Endothelial cell of umbilical vein (primary cell): ENCODE measurements at regions not wholly inside any gene's neighbourhood (a gene's known extent, or its start where the extent isn't known, plus 50 kb on each side); places are given as distances from the start of the nearest gene placed in this dataset.

Experiments used
- BruUV-seq: library from RNA; stranded (reverse); fragments of 400-500 nt; replicated peaks from 2 replicates; lab custom pipeline; 2021; lab: Mats Ljungman, UMichigan
- CTCF ChIA-PET: fragments of 300-600, 350-600 bp; sonication (Branson Sonifier 250); formaldehyde crosslinking; loops from one replicate; lab custom pipeline; 2021; ENCODE audit warnings: antibody characterized with exemption, inconsistent platforms; lab: Charles Lee
- POLR2A ChIA-PET: fragments of 300-600, 350-600 bp; sonication (Branson Sonifier 250); formaldehyde crosslinking; loops from one replicate; lab custom pipeline; 2021; ENCODE audit warnings: antibody characterized with exemption, inconsistent platforms; lab: Charles Lee
- DNase-seq: peaks from one replicate; pipeline ENCODE4 v3.0.0-alpha.2; 2011; ENCODE audit warnings: low read depth, low spot score
- FAIRE-seq: peaks from 2 replicates; lab custom pipeline; 2011; peaks lifted over from hg19 to GRCh38; lab: Jason Lieb, UNC
- H2AFZ ChIP-seq: 2 replicates; pipeline ENCODE4 v1.6.0; 2012; ENCODE audit warnings: low read depth, low read length, control low read depth, inconsistent platforms
- H3K27ac ChIP-seq: 2 replicates; pipeline ENCODE4 v1.5.1; 2011; ENCODE audit warnings: low read depth, mild to moderate bottlenecking, control low read depth, low read length, moderate library complexity; ENCODE audit not compliant: insufficient read depth
- H3K27me3 ChIP-seq, 2 experiments: 2 replicates each; pipeline versions ENCODE4 v1.6.0 to v1.6.1; 2011; ENCODE audit warnings: low read length in 2 of 2, mixed read lengths in 1 of 2; ENCODE audit not compliant: control insufficient read depth in 2 of 2, insufficient read depth in 2 of 2
- H3K36me3 ChIP-seq, 2 experiments: 2 replicates in 1 of 2; 3 replicates in 1 of 2; pipeline ENCODE4 v1.5.1; 2011; ENCODE audit warnings: low read length in 2 of 2, mild to moderate bottlenecking in 1 of 2, moderate library complexity in 1 of 2; ENCODE audit not compliant: control insufficient read depth in 2 of 2, insufficient read depth in 2 of 2; ENCODE audit errors: extremely low read depth in 1 of 2
- H3K4me1 ChIP-seq: 3 replicates; pipeline ENCODE4 v1.5.1; 2011; ENCODE audit warnings: mild to moderate bottlenecking, low read length; ENCODE audit not compliant: control insufficient read depth, insufficient read depth; ENCODE audit errors: extremely low read depth
- H3K4me2 ChIP-seq: 2 replicates; pipeline ENCODE4 v1.6.1; 2011; ENCODE audit warnings: low read length, control low read depth, mixed read lengths; ENCODE audit not compliant: insufficient read depth
- H3K4me3 ChIP-seq, 3 experiments: fragments of 200-600 bp in 1 of 3; sonication (generic), shearing (Covaris generic) in 1 of 3; replicated peaks in 1 of 3; 2 replicates each; pipeline ENCODE4 v1.5.1; 2011 to 2016; ENCODE audit warnings: control low read depth in 3 of 3, low read length in 3 of 3, mild to moderate bottlenecking in 2 of 3, inconsistent platforms in 1 of 3, low read depth in 1 of 3, moderate library complexity in 1 of 3; ENCODE audit not compliant: insufficient read depth in 1 of 3
- H3K79me2 ChIP-seq: 2 replicates; pipeline ENCODE4 v1.6.0; 2012; ENCODE audit warnings: low read length, inconsistent platforms; ENCODE audit not compliant: control insufficient read depth, insufficient read depth
- H3K9ac ChIP-seq: replicated peaks from 2 replicates; pipeline ENCODE3; 2011; ENCODE audit warnings: low read length, control low read depth; ENCODE audit not compliant: insufficient read depth; ENCODE audit errors: extremely low read depth
- H3K9me1 ChIP-seq: replicated peaks from 3 replicates; pipeline ENCODE4 v1.6.0; 2011; ENCODE audit warnings: mild to moderate bottlenecking, low read length; ENCODE audit not compliant: control insufficient read depth, insufficient read depth; ENCODE audit errors: extremely low read depth
- H3K9me3 ChIP-seq: replicated peaks from 2 replicates; pipeline ENCODE4 v1.5.1; 2012; ENCODE audit warnings: low read length, inconsistent platforms; ENCODE audit not compliant: control insufficient read depth, insufficient read depth
- H4K20me1 ChIP-seq: replicated peaks from 2 replicates; pipeline ENCODE3; 2011; ENCODE audit warnings: mild to moderate bottlenecking, low read length; ENCODE audit not compliant: control insufficient read depth, insufficient read depth; ENCODE audit errors: extremely low read depth
- EZH2 ChIP-seq: IDR thresholded peaks from 2 replicates; pipeline ENCODE4 v1.6.1; 2012; ENCODE audit warnings: borderline replicate concordance, low read depth, mild to moderate bottlenecking, moderate library complexity, low read length, inconsistent platforms; ENCODE audit not compliant: severe bottlenecking
- FOS ChIP-seq: IDR thresholded peaks from 2 replicates; pipeline ENCODE4 v1.6.1; 2011; ENCODE audit warnings: mild to moderate bottlenecking, low read length, moderate library complexity, borderline replicate concordance; ENCODE audit not compliant: insufficient read depth
- GATA2 ChIP-seq: IDR thresholded peaks from 2 replicates; pipeline ENCODE4 v1.7.0; 2011; ENCODE audit warnings: low read depth, mild to moderate bottlenecking, moderate library complexity, mixed read lengths, low read length; ENCODE audit not compliant: insufficient read length, insufficient read depth
- JUN ChIP-seq: IDR thresholded peaks from 2 replicates; pipeline ENCODE4 v1.6.1; 2011; ENCODE audit warnings: borderline replicate concordance, low read depth; ENCODE audit not compliant: insufficient read length, insufficient read depth
- MYC ChIP-seq: IDR thresholded peaks from one replicate; pipeline ENCODE4 v1.6.1; 2011; ENCODE audit warnings: mild to moderate bottlenecking, low read depth, low read length
- POLR2A ChIP-seq: IDR thresholded peaks from 2 replicates; pipeline ENCODE4 v1.6.1; 2012; ENCODE audit warnings: low read depth, mild to moderate bottlenecking, control low read depth, low read length
- POLR2AphosphoS5 ChIP-seq: IDR thresholded peaks from 2 replicates; pipeline ENCODE4 v1.6.1; 2012; ENCODE audit warnings: low read depth, mild to moderate bottlenecking, control low read depth, low read length, moderate library complexity; ENCODE audit not compliant: insufficient read depth
- dilution Hi-C: fragments of 300-500 bp; cut with MboI; formaldehyde crosslinking; loops from one replicate; pipeline ENCODE4 v1.15.0; 2019; ENCODE audit warnings: low sequenced_read_pairs; ENCODE audit not compliant: extremely low pct_ligation_motif_present
- intact Hi-C: fragments of 100-400 bp; cut with micrococcal nuclease; formaldehyde crosslinking; loops from one replicate; pipeline ENCODE4 v1.10.0; 2022
- TF ChIP-seq, protein P1 (sequence below), 2 donors: IDR thresholded peaks; 1 replicate in 1 of 2; 2 replicates in 1 of 2; pipeline ENCODE4 v1.5.1; 2011; ENCODE audit warnings: low read length in 2 of 2, mild to moderate bottlenecking in 2 of 2, moderate library complexity in 2 of 2, control low read depth in 1 of 2, inconsistent platforms in 1 of 2, low read depth in 1 of 2; ENCODE audit not compliant: insufficient read depth in 1 of 2; ENCODE audit errors: extremely low read depth in 1 of 2
- TF ChIP-seq, protein P2 (sequence below): IDR thresholded peaks from 2 replicates; pipeline ENCODE4 v1.6.1; 2011; ENCODE audit not compliant: insufficient read depth, insufficient read length

DNA sequence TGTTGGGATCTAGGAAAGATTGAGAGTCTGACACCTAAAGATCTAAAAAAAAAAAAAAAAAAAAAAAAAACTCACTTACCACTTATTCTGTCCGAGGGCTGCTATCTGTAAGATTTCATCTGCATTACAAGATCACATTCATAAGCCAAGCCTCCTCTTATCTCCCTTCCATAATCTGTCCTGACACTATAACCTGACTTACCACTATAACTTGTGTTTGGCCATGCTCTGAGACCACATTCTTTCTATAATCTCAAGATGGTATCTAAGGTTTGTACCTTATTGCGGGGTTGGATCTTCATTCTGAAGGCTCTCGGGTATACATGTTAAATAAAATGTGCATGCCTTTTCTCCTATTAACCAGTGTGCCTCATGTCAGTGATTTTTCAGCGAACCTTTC, 144.4 kb downstream of the MAGEB17 start:
- FAIRE-seq: no peak
- Histone ChIP-seq H3K27me3 (no peaks in the 10 kb centered on the region), H3K4me1 (no peaks in the 10 kb centered on the region), H3K27ac (no peak overlapping the region), H3K36me3 (no peaks in the 10 kb centered on the region), H3K4me3 (no peak overlapping the region), H3K9me1 (no peaks in the 10 kb centered on the region), H4K20me1 (no peaks in the 10 kb centered on the region), H3K79me2 (no peaks in the 10 kb centered on the region), H3K4me2 (no peak overlapping the region), H3K9ac (no peak overlapping the region), H2AFZ (no peak overlapping the region), H3K9me3 (no peaks in the 10 kb centered on the region)
- BruUV-seq: no TSS peak
- TF ChIP-seq FOS: no peak
- TF ChIP-seq JUN: no peak
- TF ChIP-seq, protein P1, sequence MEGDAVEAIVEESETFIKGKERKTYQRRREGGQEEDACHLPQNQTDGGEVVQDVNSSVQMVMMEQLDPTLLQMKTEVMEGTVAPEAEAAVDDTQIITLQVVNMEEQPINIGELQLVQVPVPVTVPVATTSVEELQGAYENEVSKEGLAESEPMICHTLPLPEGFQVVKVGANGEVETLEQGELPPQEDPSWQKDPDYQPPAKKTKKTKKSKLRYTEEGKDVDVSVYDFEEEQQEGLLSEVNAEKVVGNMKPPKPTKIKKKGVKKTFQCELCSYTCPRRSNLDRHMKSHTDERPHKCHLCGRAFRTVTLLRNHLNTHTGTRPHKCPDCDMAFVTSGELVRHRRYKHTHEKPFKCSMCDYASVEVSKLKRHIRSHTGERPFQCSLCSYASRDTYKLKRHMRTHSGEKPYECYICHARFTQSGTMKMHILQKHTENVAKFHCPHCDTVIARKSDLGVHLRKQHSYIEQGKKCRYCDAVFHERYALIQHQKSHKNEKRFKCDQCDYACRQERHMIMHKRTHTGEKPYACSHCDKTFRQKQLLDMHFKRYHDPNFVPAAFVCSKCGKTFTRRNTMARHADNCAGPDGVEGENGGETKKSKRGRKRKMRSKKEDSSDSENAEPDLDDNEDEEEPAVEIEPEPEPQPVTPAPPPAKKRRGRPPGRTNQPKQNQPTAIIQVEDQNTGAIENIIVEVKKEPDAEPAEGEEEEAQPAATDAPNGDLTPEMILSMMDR (IDR thresholded peaks at IDR 0.05; ENCODE audit: extremely low read depth in 1 of 2, insufficient read depth in 1 of 2, low read depth in 1 of 2, low read length in 2 of 2): no peak
- no peak for TF ChIP-seq MYC
- TF ChIP-seq POLR2A: no peak
- TF ChIP-seq EZH2: no peak
- TF ChIP-seq, protein P2, sequence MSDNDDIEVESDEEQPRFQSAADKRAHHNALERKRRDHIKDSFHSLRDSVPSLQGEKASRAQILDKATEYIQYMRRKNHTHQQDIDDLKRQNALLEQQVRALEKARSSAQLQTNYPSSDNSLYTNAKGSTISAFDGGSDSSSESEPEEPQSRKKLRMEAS: no peak
- TF ChIP-seq POLR2AphosphoS5: no peak
- no peak for TF ChIP-seq GATA2
- ChIA-PET POLR2A (no interaction called here), CTCF (no interaction called here)
- dilution Hi-C loops: no loop called here
- intact Hi-C loops: no loop called here
- no peak for DNase-seq
